NOMO-1 treated with DMSO at 0.1 percent for 48 hours (cell line): ENCODE measurements at regions not wholly inside any gene's neighbourhood (a gene's known extent, or its start where the extent isn't known, plus 50 kb on each side); places are given as distances from the start of the nearest gene placed in this dataset.
A peak's percentile ranks its signal among the peaks of the same experiment; 100 is the strongest.
"Not testable (repeated sequence)": the region's sequence is repeated elsewhere in the genome, so short reads cannot be mapped to it uniquely, and the experiment has no call there.

Source experiments
- DNase-seq: peaks from one replicate; lab custom pipeline; 2025; ENCODE audit not compliant: unreplicated experiment; lab: John Stamatoyannopoulos, UW

DNA sequence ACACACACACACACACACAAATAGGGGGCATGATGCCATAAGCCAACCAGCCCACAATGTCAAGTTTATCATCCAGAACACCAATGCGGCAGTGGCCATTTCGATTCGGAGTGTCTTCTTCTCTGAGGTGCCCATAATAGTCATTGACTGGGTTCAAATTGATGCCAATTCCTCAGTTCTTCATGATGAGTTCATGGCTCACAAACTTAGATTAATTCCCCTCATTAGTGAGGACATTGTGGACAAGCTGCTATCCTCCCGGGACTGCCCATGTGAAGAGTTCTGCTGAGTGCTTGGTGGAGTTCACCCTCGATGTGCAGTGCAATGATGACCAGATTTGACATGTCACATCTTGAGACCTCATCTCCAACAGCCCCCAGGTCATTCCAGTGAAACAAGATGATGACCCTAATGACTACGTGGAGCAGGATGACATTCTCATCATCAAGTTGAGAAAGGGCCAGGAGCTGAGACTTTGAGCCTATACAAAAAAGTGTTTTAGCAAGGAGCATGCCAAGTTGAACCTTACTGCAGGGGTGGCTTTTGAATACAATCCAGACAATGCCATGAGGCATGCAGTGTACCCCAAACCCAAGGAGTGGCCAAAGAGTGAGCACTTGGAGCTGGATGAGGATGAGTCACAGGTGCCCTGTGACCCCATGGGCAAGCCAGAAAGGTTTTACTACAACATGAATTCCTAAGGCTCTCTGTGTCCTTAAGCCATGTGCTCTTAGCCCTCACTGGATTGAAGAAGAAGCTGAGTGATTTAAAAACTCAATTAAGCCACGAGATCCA is 211.6 kb upstream of the SAMSN1 start:
- DNase-seq = no peak

DNA sequence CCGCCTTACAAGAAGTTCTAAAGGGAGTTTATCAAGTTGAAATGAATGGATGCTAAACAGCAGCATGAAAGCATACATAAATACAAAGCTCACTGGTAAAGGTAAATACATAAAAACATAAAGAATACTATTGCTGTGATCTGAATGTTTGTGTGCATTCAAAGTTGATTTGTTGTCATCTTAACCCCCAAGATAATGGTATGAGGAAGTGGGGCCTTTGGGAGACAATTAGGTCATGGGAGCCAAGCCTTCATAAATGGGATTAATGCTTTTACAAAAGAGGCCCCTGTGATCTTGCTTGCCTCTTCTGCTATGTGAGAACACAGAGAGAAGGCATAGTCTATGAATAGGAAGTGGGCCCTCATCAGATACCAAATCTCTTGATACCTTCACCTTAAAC is 209.0 kb upstream of the SAMSN1 start:
- DNase-seq = no peak

DNA sequence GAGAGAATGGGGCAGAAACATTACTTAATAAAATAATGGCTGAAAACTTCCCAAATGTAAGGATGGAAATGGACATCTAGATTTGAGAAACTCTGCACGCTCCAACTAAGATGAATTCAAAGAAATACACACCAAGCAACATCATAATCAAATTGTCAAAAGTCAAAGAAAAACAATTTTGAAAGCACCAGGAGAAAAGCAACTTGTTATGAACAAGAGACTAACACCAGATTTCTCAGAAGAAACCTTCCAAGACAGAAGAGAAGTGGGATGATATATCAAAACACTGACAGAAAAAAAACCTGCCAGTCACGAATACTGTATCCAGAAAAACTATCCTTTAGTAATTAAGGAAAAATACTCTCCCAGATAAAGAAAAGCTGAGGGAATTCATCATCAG is 208.6 kb upstream of the SAMSN1 start:
- no peak for DNase-seq

DNA sequence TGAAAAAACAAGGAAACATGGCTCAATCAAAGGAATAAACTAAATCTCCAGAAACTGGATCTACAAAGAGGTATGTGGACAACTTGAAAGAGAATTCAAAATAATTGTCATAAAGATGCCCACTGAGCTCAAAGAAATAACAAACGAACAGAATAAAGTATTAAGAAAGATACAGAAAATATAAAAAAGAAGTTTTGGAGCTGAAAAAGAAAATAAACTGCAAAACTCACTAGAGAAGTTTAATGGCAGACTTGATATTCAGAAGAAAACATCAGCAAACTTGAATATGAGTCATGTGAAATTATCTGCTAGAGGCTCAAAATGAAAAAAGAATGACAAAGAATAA is 208.1 kb upstream of the SAMSN1 start:
- no peak for DNase-seq

DNA sequence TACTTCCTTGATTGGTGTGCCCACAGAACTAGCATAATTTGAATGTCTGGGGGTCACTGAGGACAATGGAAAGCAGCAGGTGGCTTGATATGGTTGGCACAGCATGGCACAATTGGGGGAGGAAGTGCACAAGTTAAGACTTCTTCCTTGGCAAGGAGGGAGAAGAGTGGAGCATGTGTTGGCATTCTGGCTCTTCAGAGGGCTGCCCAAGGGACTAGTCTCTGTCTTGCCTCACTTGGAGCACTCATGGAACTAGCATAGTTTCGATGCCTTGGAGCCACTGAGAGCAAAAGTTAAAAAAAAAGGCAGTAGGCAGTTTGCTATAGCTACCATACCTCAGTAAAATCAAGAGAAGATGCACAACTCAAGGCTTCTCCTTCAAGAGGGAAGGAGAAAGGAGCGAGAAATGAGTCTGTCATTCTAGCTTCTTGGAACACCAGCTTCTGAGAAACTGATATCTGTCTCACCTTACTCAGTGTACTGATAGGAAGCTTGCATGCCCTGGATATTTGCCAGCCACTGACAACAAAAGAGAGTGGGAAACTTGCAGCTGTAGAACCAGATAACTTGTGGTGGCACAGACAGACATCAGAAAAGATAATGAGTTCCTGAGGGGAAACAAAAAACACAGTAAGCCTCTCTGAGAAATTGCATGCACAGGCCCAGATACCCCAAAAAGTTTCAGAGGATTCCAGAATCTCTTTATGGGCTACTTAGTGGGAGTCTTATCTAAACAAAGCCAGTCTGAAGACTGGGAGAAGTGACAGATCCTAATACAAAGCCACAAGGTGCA is 207.5 kb upstream of the SAMSN1 start:
- DNase-seq = no peak

DNA sequence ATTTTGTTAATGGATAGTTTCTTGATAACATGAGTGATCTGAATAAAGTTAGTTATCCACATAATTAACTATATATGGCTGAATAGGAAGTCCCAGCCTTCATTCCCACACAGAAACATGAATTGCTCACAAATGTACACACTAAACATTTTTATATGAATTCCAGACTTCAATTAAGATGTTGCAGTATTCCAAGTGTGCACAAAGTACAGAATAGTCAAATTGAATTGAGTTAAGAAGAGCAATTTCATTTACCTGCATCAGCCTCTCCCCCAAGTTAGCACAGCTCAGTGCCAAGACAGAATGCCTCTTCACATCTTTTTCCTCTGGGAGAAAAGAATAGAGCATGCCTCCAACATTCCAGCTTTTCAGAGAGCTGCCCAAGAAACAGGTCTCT is 207.0 kb upstream of the SAMSN1 start:
- DNase-seq = no peak

DNA sequence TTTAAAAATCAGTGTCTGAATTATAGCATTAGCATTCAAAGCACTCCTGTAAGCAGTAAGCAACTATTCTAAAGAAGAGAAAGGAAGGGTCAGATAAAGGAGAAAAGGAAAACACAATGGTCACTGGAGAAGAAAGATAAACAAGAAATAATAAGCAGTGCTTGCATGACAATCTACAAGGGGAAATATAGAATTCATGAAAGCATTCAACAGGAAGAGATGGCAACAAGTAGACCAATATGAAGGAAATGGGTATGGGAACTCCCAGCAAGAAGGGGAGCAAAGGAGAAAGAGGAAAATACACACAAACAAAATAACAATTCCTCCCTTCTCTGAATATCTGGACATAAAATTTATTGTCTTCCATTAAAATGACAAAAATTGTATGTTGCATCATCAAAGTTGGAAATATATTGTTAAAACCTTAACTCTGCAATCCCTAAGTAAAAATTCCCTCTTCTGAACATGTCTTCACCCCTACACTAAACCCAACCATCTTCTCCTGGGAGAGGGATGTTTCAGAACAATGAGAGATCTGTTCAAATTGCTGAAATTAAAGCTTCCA is 206.3 kb upstream of the SAMSN1 start:
- DNase-seq = no peak

DNA sequence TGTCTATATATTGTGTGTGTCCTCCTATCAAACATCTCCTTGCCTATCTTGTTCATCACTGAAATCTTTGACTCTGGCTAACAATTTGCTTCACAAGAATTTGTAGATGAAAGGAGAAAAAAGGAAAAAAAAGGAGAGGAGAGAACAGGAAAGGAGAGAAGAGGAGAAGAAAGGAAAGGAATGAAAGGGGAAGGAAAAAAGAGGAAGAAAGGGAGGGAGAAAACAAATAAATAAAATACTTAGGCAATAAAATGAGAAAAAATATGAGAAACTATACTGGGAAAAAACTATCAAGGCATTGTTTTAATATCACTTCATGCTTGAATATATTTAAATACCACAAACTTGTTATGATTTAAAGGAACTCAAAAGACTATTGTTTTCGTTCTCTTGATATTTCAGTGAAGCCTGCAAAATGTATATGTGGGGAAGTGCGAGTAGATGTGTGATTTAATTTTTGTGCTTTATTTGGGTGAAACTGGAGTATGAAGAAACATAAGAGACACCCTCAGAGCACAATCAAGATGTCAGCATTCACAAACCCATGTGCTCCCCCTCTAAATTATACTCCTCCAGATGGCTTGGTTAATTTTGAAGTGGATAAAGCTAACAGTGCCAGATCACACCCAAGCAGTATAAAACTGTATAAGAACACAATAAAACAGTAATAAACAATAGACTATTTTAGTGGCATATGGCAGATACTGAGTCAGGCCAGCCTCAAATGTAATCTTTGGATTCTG is 205.7 kb upstream of the SAMSN1 start:
- no peak for DNase-seq

DNA sequence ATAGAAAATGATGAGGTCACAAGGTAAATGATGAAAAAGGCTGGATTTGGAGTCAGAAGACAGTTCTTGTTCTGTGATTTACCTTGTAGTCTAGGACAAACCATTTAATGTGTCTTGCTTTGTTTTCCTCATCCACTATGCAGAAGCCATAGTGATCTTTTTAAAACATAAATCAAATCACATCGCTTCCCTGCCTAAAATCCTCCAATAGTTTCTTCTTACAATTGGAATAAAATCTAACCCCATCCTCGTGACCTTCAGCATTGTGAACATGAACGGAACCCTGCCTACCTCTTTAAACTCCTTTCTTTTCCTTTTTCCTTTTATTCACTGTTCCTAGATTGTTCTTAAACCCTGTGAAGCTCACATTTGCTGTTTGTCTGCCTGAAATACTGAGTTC is 204.9 kb upstream of the SAMSN1 start:
- DNase-seq = no peak

DNA sequence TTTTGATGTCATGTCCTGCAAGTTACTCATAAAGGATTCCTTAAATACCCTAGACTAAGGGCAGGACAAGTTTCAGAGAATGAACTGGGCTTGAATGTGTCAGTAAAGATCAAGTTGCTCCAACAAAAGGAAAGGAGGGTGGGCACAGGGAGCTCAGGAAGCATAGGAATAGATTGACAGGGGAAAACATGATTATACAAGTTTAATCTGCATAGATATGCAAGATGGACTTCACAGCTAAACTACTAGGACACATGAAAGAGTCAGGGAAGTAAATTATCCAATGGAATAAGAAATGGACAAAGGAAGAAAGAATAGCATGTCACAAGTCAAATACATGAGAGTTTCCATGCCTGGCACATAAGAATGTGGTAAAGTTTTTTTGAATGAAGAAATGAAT is 203.9 kb upstream of the SAMSN1 start:
- no peak for DNase-seq

DNA sequence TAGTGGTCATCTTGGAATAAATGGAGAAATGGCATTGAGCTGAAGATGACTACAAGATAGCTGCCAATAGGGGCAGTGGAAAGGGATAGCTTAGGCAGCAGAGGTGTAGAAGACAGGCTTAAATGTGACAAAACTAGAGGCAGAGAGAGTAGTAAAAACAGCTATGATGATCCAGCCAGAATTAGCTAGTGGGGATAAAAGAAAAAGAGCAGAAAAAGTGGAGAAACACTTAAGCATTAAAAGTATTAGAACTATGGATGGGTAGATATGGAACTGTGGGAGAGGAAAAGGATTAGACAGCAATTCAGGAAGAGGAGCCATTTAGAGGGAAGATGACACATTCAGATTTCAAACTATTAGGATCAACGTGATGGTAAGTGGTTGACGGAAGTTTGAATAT is 202.5 kb upstream of the SAMSN1 start:
- no peak for DNase-seq

DNA sequence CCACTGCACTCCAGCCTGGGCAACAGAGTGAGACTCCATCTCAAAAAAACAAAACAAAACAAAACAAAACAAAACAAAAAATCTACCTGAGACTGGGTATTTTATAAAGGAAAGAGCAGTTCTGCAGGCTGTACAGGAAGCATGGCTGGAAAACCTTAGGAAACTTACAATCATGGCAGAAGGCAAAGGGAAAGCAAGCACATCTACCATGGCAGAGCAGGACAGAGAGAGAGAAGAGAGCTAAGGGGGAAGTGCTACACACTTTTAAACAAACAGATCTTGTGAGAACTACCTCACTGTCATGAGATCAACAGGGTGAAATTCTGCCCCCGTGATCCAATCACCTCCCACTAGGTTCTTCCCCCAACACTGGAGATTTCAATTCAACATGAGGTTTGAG is 198.3 kb upstream of the SAMSN1 start:
- DNase-seq = no peak

DNA sequence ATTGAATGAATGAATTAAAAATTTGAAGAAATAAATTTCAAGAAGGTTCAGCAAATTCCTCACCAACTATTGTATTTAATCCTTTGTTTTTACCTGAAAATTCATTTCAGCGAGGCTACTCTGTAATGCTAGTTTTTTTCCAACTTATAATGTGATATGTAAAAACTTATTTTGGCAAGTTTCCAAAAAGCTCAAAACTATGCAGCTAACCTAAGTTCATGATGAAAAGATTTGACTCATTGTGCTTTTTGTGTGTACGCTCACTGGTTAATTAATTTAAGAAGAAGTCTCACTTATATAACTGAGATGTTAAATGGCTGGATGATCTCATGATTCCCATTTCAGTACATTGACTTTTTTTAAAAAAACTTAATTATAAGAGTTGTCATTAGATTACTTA is 196.0 kb upstream of the SAMSN1 start:
- no peak for DNase-seq

DNA sequence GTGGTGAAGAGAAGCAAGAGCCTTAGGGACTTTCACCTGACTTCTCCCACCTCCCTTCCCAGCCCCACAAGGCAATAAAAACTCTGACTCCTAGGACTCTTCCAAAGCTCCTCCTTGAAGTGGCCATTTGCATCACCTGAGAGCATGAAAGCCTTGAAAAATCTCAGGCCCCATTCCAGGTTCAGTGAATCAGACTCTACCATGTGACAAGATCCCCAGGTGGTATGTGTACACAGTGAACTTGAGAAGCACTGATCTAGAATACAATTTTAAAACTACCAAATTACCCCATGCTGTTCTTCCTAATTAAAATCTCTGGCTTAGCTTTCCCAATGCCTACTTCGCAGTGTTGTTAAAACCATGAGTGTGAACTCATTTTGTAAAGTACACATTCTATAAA is 195.1 kb upstream of the SAMSN1 start:
- no peak for DNase-seq

DNA sequence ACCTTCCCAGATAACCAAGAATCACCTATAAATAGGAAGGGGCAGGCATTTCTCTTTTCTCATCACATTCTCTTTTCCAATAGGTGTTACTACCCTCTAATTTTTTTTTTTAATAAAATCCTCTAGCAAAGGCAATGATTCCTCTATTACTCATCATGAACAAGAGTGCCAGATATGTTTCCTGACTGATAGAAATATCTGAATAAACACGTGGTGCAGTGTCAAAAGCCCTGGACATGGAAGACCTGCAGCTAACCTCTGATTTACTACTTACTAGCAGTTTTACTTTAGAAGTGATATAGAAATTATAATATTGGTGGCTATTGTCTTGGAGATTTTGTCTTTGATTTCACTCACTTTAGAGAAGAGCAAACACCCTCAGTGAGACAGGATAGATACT is 194.6 kb upstream of the SAMSN1 start:
- no peak for DNase-seq

DNA sequence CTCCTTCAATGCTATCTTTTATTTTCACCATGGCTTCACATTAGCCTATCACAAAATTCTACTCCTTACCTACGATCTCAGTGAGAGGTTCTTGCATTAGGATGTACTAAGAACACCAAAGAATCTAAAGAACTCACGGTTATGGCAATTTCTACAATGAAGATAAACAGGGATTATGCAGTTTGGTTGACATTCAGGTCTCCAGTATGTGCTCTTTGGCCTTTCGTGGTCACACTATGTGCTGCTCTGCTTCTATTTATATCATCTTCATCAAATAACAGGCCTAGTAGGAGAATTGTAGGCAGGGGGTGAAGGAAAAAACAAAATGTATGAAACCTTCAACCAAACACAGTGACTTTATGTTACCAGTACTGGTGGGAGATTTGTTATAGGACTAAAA is 194.0 kb upstream of the SAMSN1 start:
- DNase-seq = no peak

DNA sequence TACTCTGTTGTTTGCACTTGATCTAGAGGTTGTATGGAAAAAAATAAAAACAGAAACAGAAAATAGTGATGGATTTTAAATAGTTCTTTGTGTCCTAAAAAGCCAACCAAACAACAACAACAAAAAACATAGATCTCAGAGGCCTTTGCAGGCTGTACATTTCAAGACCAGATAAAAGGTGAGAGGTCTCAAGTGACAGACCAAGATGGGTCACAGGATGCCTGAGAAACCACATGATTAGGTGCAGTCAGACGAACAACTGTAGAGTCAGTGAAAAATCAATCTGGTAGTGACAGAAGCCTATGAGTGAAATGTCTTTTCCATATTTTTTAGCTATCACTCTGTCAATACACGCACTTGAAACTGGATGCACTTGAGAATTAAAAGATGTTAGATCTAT is 193.5 kb upstream of the SAMSN1 start:
- DNase-seq = no peak

DNA sequence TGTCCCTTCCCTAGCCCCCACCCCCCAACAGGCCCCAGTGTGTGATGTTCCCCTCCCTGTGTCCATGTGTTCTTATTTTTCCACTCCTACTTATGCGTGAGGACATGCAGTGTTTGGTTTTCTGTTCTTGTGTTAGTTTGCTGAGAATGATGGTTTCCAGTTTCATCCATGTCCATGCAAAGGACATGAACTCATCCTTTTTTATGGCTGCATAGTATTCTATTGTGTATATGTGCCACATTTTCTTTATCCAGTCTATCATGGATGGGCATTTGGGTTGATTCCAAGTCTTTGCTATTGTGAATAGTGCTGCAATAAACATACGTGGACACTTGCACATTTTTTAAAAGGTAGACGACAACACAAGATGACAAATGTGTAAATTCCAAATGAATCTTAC is 192.5 kb upstream of the SAMSN1 start:
- not testable (repeated sequence) for DNase-seq

DNA sequence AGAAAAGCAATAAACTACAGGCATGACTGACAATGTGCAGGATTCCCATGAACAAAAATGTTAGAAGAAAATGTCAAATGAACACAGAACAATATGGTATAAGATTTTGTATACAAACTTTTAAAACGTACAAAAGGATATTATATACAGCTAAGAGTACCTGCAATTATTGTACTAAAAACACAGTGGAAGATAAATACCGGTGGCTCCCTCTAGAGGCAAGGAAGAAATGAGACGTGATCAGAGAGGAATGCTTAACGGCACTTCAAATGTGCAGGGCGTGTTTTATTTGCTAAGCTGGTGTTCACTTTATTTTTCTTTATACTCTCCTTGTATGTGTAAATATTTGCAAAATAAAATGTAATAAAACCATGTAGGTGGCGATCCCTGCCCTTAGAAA is 191.8 kb upstream of the SAMSN1 start:
- peak; percentile 77 for DNase-seq

DNA sequence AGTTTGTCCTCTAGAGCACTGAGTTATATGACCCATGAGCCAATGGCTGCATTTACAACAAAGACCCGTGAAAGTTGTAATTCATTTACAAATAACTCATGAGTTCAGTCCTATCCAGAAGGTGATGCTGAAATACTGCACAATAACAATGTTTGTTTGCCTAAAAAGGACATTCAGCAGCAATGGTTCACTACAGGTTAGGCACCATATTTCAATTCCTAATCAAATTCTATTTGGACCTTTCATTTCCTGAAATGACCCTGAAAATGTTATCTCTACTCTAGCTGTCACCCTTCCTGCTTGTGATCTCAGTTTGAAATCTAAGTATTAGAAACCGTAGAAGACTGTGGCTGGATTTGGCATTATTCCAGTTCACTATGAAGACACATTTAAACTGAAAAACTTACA is 191.2 kb upstream of the SAMSN1 start:
- no peak for DNase-seq

DNA sequence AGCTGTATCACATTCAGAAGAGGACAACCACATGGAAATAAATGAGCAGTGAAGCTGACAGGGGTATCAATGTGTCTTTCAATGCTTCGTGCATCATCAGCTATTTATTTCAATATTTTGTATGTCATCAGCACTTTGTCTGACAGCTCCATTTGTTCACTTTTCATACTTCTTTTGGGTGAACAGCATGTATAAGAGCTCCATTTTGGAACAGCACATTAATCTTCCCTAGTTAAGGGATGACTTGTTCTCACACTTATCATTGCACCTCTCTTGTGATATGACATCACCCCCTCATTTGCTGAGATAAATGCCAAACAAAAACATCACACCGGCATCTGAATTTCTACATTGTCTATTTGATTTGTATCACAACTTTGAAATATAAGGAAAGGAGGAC is 190.6 kb upstream of the SAMSN1 start:
- DNase-seq = no peak

DNA sequence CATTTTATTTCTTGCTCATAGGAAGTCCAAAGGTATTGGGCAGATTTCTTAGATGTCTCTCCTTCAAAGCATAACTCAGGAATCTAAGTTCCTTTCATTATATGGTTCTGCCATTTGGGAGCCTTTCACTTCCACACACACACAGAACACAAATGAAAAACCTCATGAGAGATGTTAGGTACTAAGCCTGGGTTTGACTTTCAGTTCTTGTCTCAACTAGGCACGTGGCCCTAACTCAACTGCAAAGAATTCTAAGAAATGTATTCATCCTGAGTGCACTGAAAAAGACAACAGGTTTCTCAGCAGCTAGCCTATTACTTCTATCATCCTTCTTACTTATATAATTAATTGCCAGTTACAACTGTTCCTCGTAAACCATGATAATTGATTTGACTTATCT is 190.0 kb upstream of the SAMSN1 start:
- no peak for DNase-seq
